Lung (tissue), 11 donors: ENCODE measurements at regions not wholly inside any gene's neighbourhood (a gene's known extent, or its start where the extent isn't known, plus 50 kb on each side); places are given as distances from the start of the nearest gene placed in this dataset.

Source experiments
- ATAC-seq: fragments of 200-7000 bp; cut with Tn5 transposase; one replicate; pipeline ENCODE4 v1.9.1; 2020; ENCODE audit warnings: moderate number of reproducible peaks; ENCODE audit not compliant: insufficient read depth, low FRiP score
- DNase-seq, 3 donors: peaks; one replicate each; pipeline ENCODE4 v3.0.0-alpha.2; 2013 to 2017
- H3K27ac ChIP-seq, 2 donors: one replicate each; pipeline ENCODE4 v1.5.1; 2013; ENCODE audit warnings: mild to moderate bottlenecking in 2 of 2, moderate library complexity in 2 of 2, control low read depth in 1 of 2, inconsistent platforms in 1 of 2, low read depth in 1 of 2, low read length in 1 of 2
- H3K27me3 ChIP-seq, 3 donors: one replicate each; pipeline ENCODE4 v1.5.1; 2013; ENCODE audit warnings: low read length in 2 of 3; ENCODE audit not compliant: control insufficient read depth in 3 of 3, insufficient read depth in 3 of 3
- H3K36me3 ChIP-seq, 4 donors: one replicate each; pipeline ENCODE4 v1.5.1; 2013; ENCODE audit warnings: low read length in 4 of 4, mild to moderate bottlenecking in 1 of 4, moderate library complexity in 1 of 4; ENCODE audit not compliant: control insufficient read depth in 4 of 4, insufficient read depth in 4 of 4
- H3K4me1 ChIP-seq, 5 donors: one replicate each; pipeline ENCODE4 v1.5.1; 2013; ENCODE audit warnings: low read length in 5 of 5, mild to moderate bottlenecking in 2 of 5, moderate library complexity in 1 of 5; ENCODE audit not compliant: control insufficient read depth in 5 of 5, insufficient read depth in 5 of 5
- H3K4me3 ChIP-seq: one replicate; pipeline ENCODE4 v1.5.1; 2013; ENCODE audit warnings: mild to moderate bottlenecking, control low read depth, moderate library complexity
- H3K9ac ChIP-seq, 2 donors: one replicate each; pipeline ENCODE4 v1.5.1; 2013; ENCODE audit warnings: low read length in 2 of 2, control low read depth in 1 of 2; ENCODE audit not compliant: insufficient read depth in 1 of 2
- H3K9me3 ChIP-seq, 4 donors: one replicate each; pipeline ENCODE4 v1.5.1; 2013; ENCODE audit warnings: low read length in 3 of 4, mild to moderate bottlenecking in 1 of 4, moderate library complexity in 1 of 4; ENCODE audit not compliant: control insufficient read depth in 4 of 4, insufficient read depth in 3 of 4
- CTCF ChIP-seq: IDR thresholded peaks from 2 replicates; pipeline ENCODE4 v1.5.1; 2012; ENCODE audit warnings: mild to moderate bottlenecking; ENCODE audit errors: control extremely low read depth, extremely low read depth
- WGBS, 2 donors: extraction: QIAGEN DNeasy Blood & Tissue Kit; methylation state at CpG; one replicate each; pipeline ENCODE4 v1.1.7; 2013; 5-methylcytosine and 5-hydroxymethylcytosine counted together
- donor health status: control.
- donor health status: control.
- donor health status: Bipolar disorder and iron deficiency.
- donor health status: healthy.
- donor health status: DM: yes; HTN: yes; CAD: no.

GRCh38 chr1:233734456-233734855 is 120.5 kb downstream of the KCNK1 start:
- Histone ChIP-seq H3K9me3 (no peaks in the 10 kb centered on the region), H3K36me3 (no peaks in the 10 kb centered on the region), H3K27me3 (no peaks in the 10 kb centered on the region), H3K4me1 (no peaks in the 10 kb centered on the region), H3K9ac (no peak overlapping the region), H3K27ac (no peak overlapping the region), H3K4me3 (no peak overlapping the region)
- DNase-seq, result no peak
- no peak for ATAC-seq
- no peak for TF ChIP-seq CTCF
- WGBS, 2 donors, result 79 to 80% methylated on average over 7 of the region's 7 CpGs

DNA sequence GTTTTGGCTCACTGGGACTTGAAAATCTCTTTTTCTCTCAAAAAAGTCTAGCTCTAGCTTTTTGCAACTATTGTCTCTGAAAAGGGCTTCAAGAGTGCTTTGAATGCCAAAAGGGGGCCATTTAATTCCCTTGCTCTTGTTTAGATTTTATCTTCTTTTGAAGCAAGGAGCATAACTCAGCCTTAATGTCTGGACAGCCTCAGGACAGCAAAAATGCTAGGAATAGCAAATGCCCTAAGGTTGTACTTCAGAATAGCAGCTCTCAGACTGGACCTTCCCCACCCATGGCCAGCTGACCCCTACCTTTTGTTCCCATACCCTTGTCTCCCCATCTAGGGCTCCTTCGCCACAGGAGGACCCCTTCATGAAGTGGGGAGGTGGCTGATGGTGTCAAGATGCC is 121.4 kb downstream of the KCNK1 start:
- no peaks in the 10 kb centered on the region for H3K27me3 ChIP-seq
- ATAC-seq, result no peak
- no peaks in the 10 kb centered on the region for H3K9me3 ChIP-seq
- H3K4me1 ChIP-seq, result no peaks in the 10 kb centered on the region
- H3K36me3 ChIP-seq, result no peaks in the 10 kb centered on the region
- H3K27ac ChIP-seq, result no peak overlapping the region
- WGBS, 2 donors, result 78 to 92% methylated on average over 1 of the region's 1 CpG
- H3K9ac ChIP-seq, result no peak overlapping the region
- DNase-seq, result no peak
- H3K4me3 ChIP-seq, result no peak overlapping the region
- no peak for TF ChIP-seq CTCF

DNA sequence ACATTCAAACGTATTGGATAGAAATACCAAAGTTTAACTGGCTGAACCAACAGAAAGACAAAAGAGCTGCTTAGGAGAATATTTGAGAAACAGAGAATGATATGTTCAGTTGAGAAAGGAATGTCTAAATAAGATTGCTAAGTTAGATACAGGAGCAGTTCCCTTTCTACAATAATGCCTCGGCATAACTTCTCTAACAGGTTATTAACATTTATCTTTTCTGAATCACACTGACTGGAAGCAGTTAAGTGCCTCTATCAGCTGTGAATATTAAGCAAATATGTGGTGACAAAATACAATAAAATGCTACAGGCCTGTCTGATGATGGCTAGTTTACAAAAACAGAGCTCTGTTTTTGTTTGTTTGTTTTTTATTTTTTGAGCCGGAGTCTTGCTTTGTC is 121.9 kb downstream of the KCNK1 start:
- no peaks in the 10 kb centered on the region for H3K27me3 ChIP-seq
- TF ChIP-seq CTCF, result no peak
- no peaks in the 10 kb centered on the region for H3K4me1 ChIP-seq
- no peak overlapping the region for H3K4me3 ChIP-seq
- no peak overlapping the region for H3K27ac ChIP-seq
- no peaks in the 10 kb centered on the region for H3K9me3 ChIP-seq
- H3K9ac ChIP-seq, result no peak overlapping the region
- no peaks in the 10 kb centered on the region for H3K36me3 ChIP-seq
- no peak for DNase-seq
- no peak for ATAC-seq
- WGBS, 2 donors, result 47 to 67% methylated on average over 3 of the region's 3 CpGs

- H3K27me3 ChIP-seq, result no peaks in the 10 kb centered on the region
- H3K9ac ChIP-seq, result no peak overlapping the region
- H3K4me1 ChIP-seq, result no peaks in the 10 kb centered on the region
- no peak overlapping the region for H3K4me3 ChIP-seq
- WGBS, 2 donors, result 93% methylated on average over 2 of the region's 2 CpGs
- DNase-seq (no peak), ATAC-seq (no peak)
- no peaks in the 10 kb centered on the region for H3K36me3 ChIP-seq
- no peaks in the 10 kb centered on the region for H3K9me3 ChIP-seq
- H3K27ac ChIP-seq, result no peak overlapping the region
- no peak for TF ChIP-seq CTCF
Observed at GRCh38 chr1:233737341-233737740, 123.4 kb downstream of the KCNK1 start.
